OCI-LY7 (cell line): ENCODE measurements at regions not wholly inside any gene's neighbourhood (a gene's known extent, or its start where the extent isn't known, plus 50 kb on each side); places are given as distances from the start of the nearest gene placed in this dataset.

Experiments used
- EZH2phosphoT487 ChIP-seq: fragments of 200-600 bp; sonication (generic); IDR thresholded peaks from 2 replicates; pipeline ENCODE4 v1.6.1; 2018; ENCODE audit warnings: low read depth, borderline replicate concordance, mild to moderate bottlenecking, mixed run types, antibody characterized with exemption, low read length, moderate library complexity, mixed read lengths
- TF ChIP-seq, protein P1 (sequence below): fragments of 200-600 bp; sonication (generic); conservative IDR thresholded peaks from 2 replicates; pipeline ENCODE4 v1.5.1; 2014; ENCODE audit warnings: mild to moderate bottlenecking, antibody characterized with exemption, low read length, moderate library complexity, mixed read lengths

DNA sequence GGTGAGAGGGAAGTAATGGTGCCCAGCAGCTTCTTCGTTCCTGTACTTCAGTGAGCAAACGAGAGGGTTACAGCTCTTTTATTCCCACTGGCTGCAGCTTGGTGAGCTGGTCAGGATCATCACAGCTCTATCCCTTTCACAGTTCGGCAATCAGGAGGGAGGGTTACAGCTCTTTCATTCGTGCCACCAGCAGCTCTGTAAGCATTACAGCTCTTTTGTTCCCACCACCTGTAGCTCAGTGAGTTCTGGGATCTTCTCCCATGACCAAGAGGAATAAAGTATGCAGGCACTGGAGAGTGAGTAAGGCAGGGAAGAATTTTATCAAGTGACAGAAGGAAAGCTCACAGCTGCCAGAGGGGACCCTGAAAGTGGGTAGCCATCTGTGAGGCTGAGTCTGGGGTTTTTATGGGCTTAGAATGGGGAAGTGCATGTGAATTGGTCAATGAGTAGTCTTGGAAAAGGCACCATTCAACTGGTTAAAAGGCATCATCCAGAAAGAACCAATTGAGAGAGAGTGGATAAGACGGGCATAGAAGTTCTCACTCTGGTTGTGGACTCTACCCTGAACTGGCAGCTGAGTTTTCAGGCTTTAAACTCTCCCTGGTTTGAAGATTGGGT is 123.7 kb downstream of the COX18 start:
- TF ChIP-seq, protein P1, sequence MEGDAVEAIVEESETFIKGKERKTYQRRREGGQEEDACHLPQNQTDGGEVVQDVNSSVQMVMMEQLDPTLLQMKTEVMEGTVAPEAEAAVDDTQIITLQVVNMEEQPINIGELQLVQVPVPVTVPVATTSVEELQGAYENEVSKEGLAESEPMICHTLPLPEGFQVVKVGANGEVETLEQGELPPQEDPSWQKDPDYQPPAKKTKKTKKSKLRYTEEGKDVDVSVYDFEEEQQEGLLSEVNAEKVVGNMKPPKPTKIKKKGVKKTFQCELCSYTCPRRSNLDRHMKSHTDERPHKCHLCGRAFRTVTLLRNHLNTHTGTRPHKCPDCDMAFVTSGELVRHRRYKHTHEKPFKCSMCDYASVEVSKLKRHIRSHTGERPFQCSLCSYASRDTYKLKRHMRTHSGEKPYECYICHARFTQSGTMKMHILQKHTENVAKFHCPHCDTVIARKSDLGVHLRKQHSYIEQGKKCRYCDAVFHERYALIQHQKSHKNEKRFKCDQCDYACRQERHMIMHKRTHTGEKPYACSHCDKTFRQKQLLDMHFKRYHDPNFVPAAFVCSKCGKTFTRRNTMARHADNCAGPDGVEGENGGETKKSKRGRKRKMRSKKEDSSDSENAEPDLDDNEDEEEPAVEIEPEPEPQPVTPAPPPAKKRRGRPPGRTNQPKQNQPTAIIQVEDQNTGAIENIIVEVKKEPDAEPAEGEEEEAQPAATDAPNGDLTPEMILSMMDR = no peak
- TF ChIP-seq EZH2phosphoT487 = no peak
